NCI-H446 (cell line): ENCODE measurements at regions not wholly inside any gene's neighbourhood (a gene's known extent, or its start where the extent isn't known, plus 50 kb on each side); places are given as distances from the start of the nearest gene placed in this dataset.

Experiments used
- DNase-seq, 2 experiments: peaks; one replicate each; lab custom pipeline; 2025; lab: John Stamatoyannopoulos, UW

- no peak for DNase-seq
Measured at GRCh38 chr11:45347348-45348082, 61.4 kb upstream of the SYT13 start.

GRCh38 chr11:45345491-45345890 is 59.4 kb upstream of the SYT13 start:
- DNase-seq = no peak

GRCh38 chr11:45344028-45344427 is 57.9 kb upstream of the SYT13 start:
- DNase-seq = no peak

GRCh38 chr11:45343444-45343843 is 57.3 kb upstream of the SYT13 start:
- DNase-seq = no peak

GRCh38 chr11:45341372-45341771 is 55.2 kb upstream of the SYT13 start:
- no peak for DNase-seq

GRCh38 chr11:45339729-45340519 is 53.8 kb upstream of the SYT13 start:
- peak; percentile 91 to 92 for DNase-seq

- no peak for DNase-seq
Measured at GRCh38 chr11:45337583-45338360, 51.6 kb upstream of the SYT13 start.

GRCh38 chr11:45336136-45336535 is 50.0 kb upstream of the SYT13 start:
- no peak for DNase-seq
